Calu3 (cell line): ENCODE measurements at regions not wholly inside any gene's neighbourhood (a gene's known extent, or its start where the extent isn't known, plus 50 kb on each side); places are given as distances from the start of the nearest gene placed in this dataset.

Experiments used
- BruUV-seq: library from RNA; stranded (reverse); fragments of 400-500 nt; replicated peaks from 2 replicates; lab custom pipeline; 2021; lab: Mats Ljungman, UMichigan
- CTCF ChIA-PET: fragments of 300-600 bp; sonication (Branson Sonifier 250); formaldehyde crosslinking; loops from one replicate; lab custom pipeline; 2022; ENCODE audit warnings: antibody characterized with exemption; lab: Charles Lee
- DNase-seq: peaks from one replicate; pipeline ENCODE4 v3.0.0; 2022
- H3K27ac Mint-ChIP-seq: one replicate; pipeline ENCODE4 v1.8.0; 2022; ENCODE audit warnings: mixed read lengths; ENCODE audit not compliant: unreplicated experiment
- H3K27me3 Mint-ChIP-seq: one replicate; pipeline ENCODE4 v1.8.0; 2022; ENCODE audit warnings: mixed read lengths; ENCODE audit not compliant: unreplicated experiment
- H3K36me3 Mint-ChIP-seq: one replicate; pipeline ENCODE4 v1.8.0; 2022; ENCODE audit warnings: mild to moderate bottlenecking, moderate library complexity, mixed read lengths; ENCODE audit not compliant: insufficient read depth, unreplicated experiment
- H3K4me1 Mint-ChIP-seq: one replicate; pipeline ENCODE4 v1.8.0; 2022; ENCODE audit warnings: mild to moderate bottlenecking, low read depth, mixed read lengths; ENCODE audit not compliant: unreplicated experiment
- H3K4me3 Mint-ChIP-seq: one replicate; pipeline ENCODE4 v1.8.0; 2022; ENCODE audit warnings: mild to moderate bottlenecking, low read depth, moderate library complexity, mixed read lengths; ENCODE audit not compliant: unreplicated experiment
- H3K9me3 Mint-ChIP-seq: one replicate; pipeline ENCODE4 v1.8.0; 2022; ENCODE audit warnings: low read depth, mixed read lengths; ENCODE audit not compliant: unreplicated experiment
- intact Hi-C: fragments of 100-400 bp; cut with micrococcal nuclease; formaldehyde crosslinking; loops from one replicate; pipeline ENCODE4 v1.10.0; 2022; ENCODE audit not compliant: unreplicated experiment
- TF ChIP-seq, protein P1 (sequence below): fragments of 200-600 bp; IDR thresholded peaks from one replicate; pipeline ENCODE4 v1.8.0; 2022; ENCODE audit warnings: antibody characterized with exemption; ENCODE audit not compliant: unreplicated experiment

DNA sequence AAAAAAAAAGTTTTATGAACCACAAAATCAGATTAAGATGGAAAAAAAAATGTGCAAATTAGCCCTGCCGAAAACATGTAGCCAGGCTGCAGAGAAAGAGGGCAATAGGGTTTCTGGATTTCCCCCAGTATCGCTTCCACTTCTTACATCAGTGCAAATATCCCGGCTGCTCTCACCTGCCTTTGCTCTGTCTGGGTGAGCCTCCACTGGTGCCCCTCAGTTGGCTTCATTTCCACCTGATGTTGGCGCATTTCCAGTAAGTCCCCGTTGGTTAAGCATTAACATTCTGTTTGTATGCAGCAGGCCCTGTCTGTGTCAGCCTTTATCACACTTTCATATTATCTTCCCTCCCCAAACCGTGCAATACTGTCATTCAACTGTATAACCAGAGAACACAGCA is 215.1 kb downstream of the CBLN4 start:
- no peak for DNase-seq
- intact Hi-C loops: no loop called here
- CTCF ChIA-PET: no interaction called here
- no peaks in the 10 kb centered on the region for H3K27me3 Mint-ChIP-seq
- no TSS peak for BruUV-seq
- no peaks in the 10 kb centered on the region for H3K4me1 Mint-ChIP-seq
- TF ChIP-seq, protein P1, sequence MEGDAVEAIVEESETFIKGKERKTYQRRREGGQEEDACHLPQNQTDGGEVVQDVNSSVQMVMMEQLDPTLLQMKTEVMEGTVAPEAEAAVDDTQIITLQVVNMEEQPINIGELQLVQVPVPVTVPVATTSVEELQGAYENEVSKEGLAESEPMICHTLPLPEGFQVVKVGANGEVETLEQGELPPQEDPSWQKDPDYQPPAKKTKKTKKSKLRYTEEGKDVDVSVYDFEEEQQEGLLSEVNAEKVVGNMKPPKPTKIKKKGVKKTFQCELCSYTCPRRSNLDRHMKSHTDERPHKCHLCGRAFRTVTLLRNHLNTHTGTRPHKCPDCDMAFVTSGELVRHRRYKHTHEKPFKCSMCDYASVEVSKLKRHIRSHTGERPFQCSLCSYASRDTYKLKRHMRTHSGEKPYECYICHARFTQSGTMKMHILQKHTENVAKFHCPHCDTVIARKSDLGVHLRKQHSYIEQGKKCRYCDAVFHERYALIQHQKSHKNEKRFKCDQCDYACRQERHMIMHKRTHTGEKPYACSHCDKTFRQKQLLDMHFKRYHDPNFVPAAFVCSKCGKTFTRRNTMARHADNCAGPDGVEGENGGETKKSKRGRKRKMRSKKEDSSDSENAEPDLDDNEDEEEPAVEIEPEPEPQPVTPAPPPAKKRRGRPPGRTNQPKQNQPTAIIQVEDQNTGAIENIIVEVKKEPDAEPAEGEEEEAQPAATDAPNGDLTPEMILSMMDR: no peak
- no peaks in the 10 kb centered on the region for H3K36me3 Mint-ChIP-seq
- H3K4me3 Mint-ChIP-seq: no peak overlapping the region
- H3K9me3 Mint-ChIP-seq: peaks cover 20% of the 10 kb centered on the region
- H3K27ac Mint-ChIP-seq: no peak overlapping the region

DNA sequence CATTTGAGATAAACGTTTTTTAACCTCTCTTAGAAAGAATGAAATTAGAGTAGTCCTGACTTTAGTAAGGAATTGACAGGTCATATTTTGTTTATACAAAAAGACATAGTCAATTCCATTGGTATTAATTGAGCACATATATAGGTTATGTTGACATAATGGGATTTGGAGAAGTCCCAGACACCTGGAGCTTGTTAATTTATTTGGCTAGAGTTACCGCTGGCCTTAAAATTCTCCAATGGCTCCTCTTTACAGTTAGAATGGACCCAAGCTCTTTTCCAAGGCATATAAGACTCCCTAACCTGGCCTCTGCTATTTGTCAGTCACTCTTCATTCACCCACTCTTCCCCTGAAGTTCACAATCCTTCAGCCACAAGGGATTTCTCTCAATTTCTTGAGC is 221.3 kb downstream of the CBLN4 start:
- peaks cover 19% of the 10 kb centered on the region for H3K9me3 Mint-ChIP-seq
- CTCF ChIA-PET: no interaction called here
- no peaks in the 10 kb centered on the region for H3K27me3 Mint-ChIP-seq
- DNase-seq: no peak
- no peak overlapping the region for H3K27ac Mint-ChIP-seq
- no peak overlapping the region for H3K4me3 Mint-ChIP-seq
- no peaks in the 10 kb centered on the region for H3K4me1 Mint-ChIP-seq
- no peaks in the 10 kb centered on the region for H3K36me3 Mint-ChIP-seq
- intact Hi-C loops: no loop called here
- TF ChIP-seq, protein P1: no peak
- BruUV-seq: no TSS peak

DNA sequence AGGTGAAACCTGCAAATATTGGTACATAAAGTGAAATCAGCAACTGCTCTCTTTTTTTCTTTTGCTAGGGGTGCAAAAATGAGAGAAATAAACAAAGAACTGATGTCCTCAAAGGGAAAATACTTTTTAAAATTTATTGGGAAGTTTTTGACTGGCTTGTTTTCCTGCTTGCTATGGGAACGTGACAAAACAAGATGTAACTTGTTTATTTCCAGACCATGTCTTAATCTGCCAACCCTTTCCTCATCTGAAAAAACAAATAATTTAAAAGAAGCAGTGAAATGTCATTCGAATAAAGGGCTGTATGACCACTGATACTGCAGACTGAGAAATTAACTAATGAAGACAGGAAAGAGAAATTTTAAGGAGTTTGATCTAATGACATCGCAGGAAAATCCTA is 221.9 kb downstream of the CBLN4 start:
- Mint-ChIP-seq H3K4me3 (no peak overlapping the region), H3K9me3 (peaks cover 19% of the 10 kb centered on the region), H3K36me3 (no peaks in the 10 kb centered on the region), H3K27ac (no peak overlapping the region), H3K4me1 (no peaks in the 10 kb centered on the region), H3K27me3 (no peaks in the 10 kb centered on the region)
- TF ChIP-seq, protein P1: no peak
- CTCF ChIA-PET: no interaction called here
- intact Hi-C loops: no loop called here
- no peak for DNase-seq
- no TSS peak for BruUV-seq

DNA sequence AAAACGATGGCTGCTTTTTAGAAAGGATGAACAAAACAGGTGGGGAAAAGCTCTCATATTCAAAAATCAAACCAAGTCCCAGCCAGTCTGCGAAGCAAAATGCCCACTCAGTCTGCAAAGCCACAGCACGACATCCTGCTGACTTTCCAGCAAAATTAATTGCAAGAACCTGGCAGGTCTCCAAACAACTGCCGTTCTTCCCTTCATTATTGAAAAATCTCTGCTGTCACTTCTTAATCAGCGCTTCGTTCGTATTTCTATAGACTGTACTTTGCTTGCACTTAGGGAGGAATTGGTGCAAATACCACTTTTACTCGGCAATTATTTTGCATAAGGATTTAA is 222.4 kb downstream of the CBLN4 start:
- H3K4me1 Mint-ChIP-seq: no peaks in the 10 kb centered on the region
- no peak for DNase-seq
- CTCF ChIA-PET: no interaction called here
- intact Hi-C loops: no loop called here
- H3K9me3 Mint-ChIP-seq: peaks cover 19% of the 10 kb centered on the region
- H3K27ac Mint-ChIP-seq: no peak overlapping the region
- no peaks in the 10 kb centered on the region for H3K27me3 Mint-ChIP-seq
- no TSS peak for BruUV-seq
- H3K4me3 Mint-ChIP-seq: no peak overlapping the region
- no peaks in the 10 kb centered on the region for H3K36me3 Mint-ChIP-seq
- TF ChIP-seq, protein P1: no peak
